ENCODE measurements at regions not wholly inside any gene's neighbourhood (a gene's known extent, or its start where the extent isn't known, plus 50 kb on each side); places are given as distances from the start of the nearest gene placed in this dataset.

- Histone ChIP-seq H3K36me3 (replicated peaks in 1 of 2; ENCODE audit: control insufficient read depth in 2 of 2, insufficient read depth in 2 of 2, low read length in 2 of 2) (no peaks in the 10 kb centered on the region), H4K8ac (ENCODE audit: low read depth, low read length) (no peak overlapping the region), H2BK120ac (ENCODE audit: low read depth, low read length) (no peak overlapping the region), H2BK15ac (ENCODE audit: low read length) (no peak overlapping the region), H2BK5ac (ENCODE audit: low read length) (no peak overlapping the region), H3K4ac (ENCODE audit: low read length) (no peak overlapping the region), H3K79me1 (ENCODE audit: low read depth, low read length) (no peaks in the 10 kb centered on the region), H3K9ac (ENCODE audit: low read depth, low read length, poor library complexity) (no peak overlapping the region), H3K9me3 (replicated peaks in 1 of 2; ENCODE audit: control insufficient read depth in 2 of 2, insufficient read depth in 1 of 2, low read depth in 1 of 2, low read length in 2 of 2) (no peaks in the 10 kb centered on the region), H2AK5ac (ENCODE audit: low read depth, low read length) (no peak overlapping the region), H2AFZ (ENCODE audit: low read length) (no peak overlapping the region), H3K4me3 (ENCODE audit: low read length in 2 of 2) (no peak overlapping the region), H3K23ac (ENCODE audit: low read depth, low read length, poor library complexity) (no peak overlapping the region), H3K4me2 (ENCODE audit: insufficient read depth, low read length, poor library complexity, severe bottlenecking) (no peak overlapping the region), H4K91ac (ENCODE audit: low read depth, low read length, poor library complexity) (no peak overlapping the region), H3K27me3 (ENCODE audit: control insufficient read depth in 3 of 3, insufficient read depth in 3 of 3, low read depth in 1 of 3, low read length in 3 of 3) (no peaks in the 10 kb centered on the region), H3K4me1 (ENCODE audit: control insufficient read depth in 2 of 2, insufficient read depth in 1 of 2, low read depth in 1 of 2, low read length in 2 of 2) (no peaks in the 10 kb centered on the region), H3K14ac (ENCODE audit: low read length) (no peak overlapping the region), H3K27ac (replicated peaks; ENCODE audit: low read length) (no peak overlapping the region), H3K18ac (ENCODE audit: low read length) (no peak overlapping the region), H2BK12ac (ENCODE audit: low read length) (no peak overlapping the region)
- no peak for DNase-seq (ENCODE audit: low spot score)
- WGBS, 2 donors (ENCODE audit: extremely low coverage in 2 of 2, insufficient read length in 2 of 2, insufficient replicate concordance in 1 of 2) = no CpG with 5 or more reads among the region's 2 CpGs
Observed at GRCh38 chr5:67435032-67435431, 238.4 kb upstream of the CD180 start.

- Histone ChIP-seq H3K4me1 (ENCODE audit: control insufficient read depth in 2 of 2, insufficient read depth in 1 of 2, low read depth in 1 of 2, low read length in 2 of 2) (no peaks in the 10 kb centered on the region), H3K18ac (ENCODE audit: low read length) (no peak overlapping the region), H2BK5ac (ENCODE audit: low read length) (no peak overlapping the region), H3K79me1 (ENCODE audit: low read depth, low read length) (no peaks in the 10 kb centered on the region), H3K27ac (replicated peaks; ENCODE audit: low read length) (no peak overlapping the region), H2AK5ac (ENCODE audit: low read depth, low read length) (no peak overlapping the region), H2BK12ac (ENCODE audit: low read length) (no peak overlapping the region), H3K9ac (ENCODE audit: low read depth, low read length, poor library complexity) (no peak overlapping the region), H3K9me3 (replicated peaks in 1 of 2; ENCODE audit: control insufficient read depth in 2 of 2, insufficient read depth in 1 of 2, low read depth in 1 of 2, low read length in 2 of 2) (no peaks in the 10 kb centered on the region), H2BK120ac (ENCODE audit: low read depth, low read length) (no peak overlapping the region), H4K8ac (ENCODE audit: low read depth, low read length) (no peak overlapping the region), H2BK15ac (ENCODE audit: low read length) (no peak overlapping the region), H3K4me2 (ENCODE audit: insufficient read depth, low read length, poor library complexity, severe bottlenecking) (no peak overlapping the region), H4K91ac (ENCODE audit: low read depth, low read length, poor library complexity) (no peak overlapping the region), H3K23ac (ENCODE audit: low read depth, low read length, poor library complexity) (no peak overlapping the region), H3K27me3 (ENCODE audit: control insufficient read depth in 3 of 3, insufficient read depth in 3 of 3, low read depth in 1 of 3, low read length in 3 of 3) (no peaks in the 10 kb centered on the region), H3K4me3 (ENCODE audit: low read length in 2 of 2) (no peak overlapping the region), H2AFZ (ENCODE audit: low read length) (peak overlapping the region; percentile 47), H3K14ac (ENCODE audit: low read length) (no peak overlapping the region), H3K4ac (ENCODE audit: low read length) (no peak overlapping the region), H3K36me3 (replicated peaks in 1 of 2; ENCODE audit: control insufficient read depth in 2 of 2, insufficient read depth in 2 of 2, low read length in 2 of 2) (no peaks in the 10 kb centered on the region)
- WGBS, 2 donors (ENCODE audit: extremely low coverage in 2 of 2, insufficient read length in 2 of 2, insufficient replicate concordance in 1 of 2) = no CpG with 5 or more reads among the region's 4 CpGs
- no peak for DNase-seq (ENCODE audit: low spot score)
Observed at GRCh38 chr5:67434466-67434865, 237.9 kb upstream of the CD180 start.

GRCh38 chr5:67432606-67433005 is 236.0 kb upstream of the CD180 start:
- no peak overlapping the region for H2AFZ ChIP-seq (ENCODE audit: low read length)
- no peak overlapping the region for H3K18ac ChIP-seq (ENCODE audit: low read length)
- H3K27me3 ChIP-seq (ENCODE audit: control insufficient read depth in 3 of 3, insufficient read depth in 3 of 3, low read depth in 1 of 3, low read length in 3 of 3) = no peaks in the 10 kb centered on the region
- H4K8ac ChIP-seq (ENCODE audit: low read depth, low read length) = no peak overlapping the region
- no peaks in the 10 kb centered on the region for H3K9me3 ChIP-seq (replicated peaks in 1 of 2; ENCODE audit: control insufficient read depth in 2 of 2, insufficient read depth in 1 of 2, low read depth in 1 of 2, low read length in 2 of 2)
- no CpG with 5 or more reads among the region's 3 CpGs for WGBS, 2 donors (ENCODE audit: extremely low coverage in 2 of 2, insufficient read length in 2 of 2, insufficient replicate concordance in 1 of 2)
- H3K4ac ChIP-seq (ENCODE audit: low read length) = no peak overlapping the region
- H2BK5ac ChIP-seq (ENCODE audit: low read length) = no peak overlapping the region
- H3K36me3 ChIP-seq (replicated peaks in 1 of 2; ENCODE audit: control insufficient read depth in 2 of 2, insufficient read depth in 2 of 2, low read length in 2 of 2) = no peaks in the 10 kb centered on the region
- no peaks in the 10 kb centered on the region for H3K4me1 ChIP-seq (ENCODE audit: control insufficient read depth in 2 of 2, insufficient read depth in 1 of 2, low read depth in 1 of 2, low read length in 2 of 2)
- H2BK120ac ChIP-seq (ENCODE audit: low read depth, low read length) = no peak overlapping the region
- no peak overlapping the region for H4K91ac ChIP-seq (ENCODE audit: low read depth, low read length, poor library complexity)
- no peak overlapping the region for H2BK12ac ChIP-seq (ENCODE audit: low read length)
- H3K79me1 ChIP-seq (ENCODE audit: low read depth, low read length) = no peaks in the 10 kb centered on the region
- H3K4me2 ChIP-seq (ENCODE audit: insufficient read depth, low read length, poor library complexity, severe bottlenecking) = no peak overlapping the region
- no peak overlapping the region for H2BK15ac ChIP-seq (ENCODE audit: low read length)
- H3K27ac ChIP-seq (replicated peaks; ENCODE audit: low read length) = no peak overlapping the region
- no peak overlapping the region for H3K23ac ChIP-seq (ENCODE audit: low read depth, low read length, poor library complexity)
- DNase-seq (ENCODE audit: low spot score) = no peak
- no peak overlapping the region for H3K9ac ChIP-seq (ENCODE audit: low read depth, low read length, poor library complexity)
- H2AK5ac ChIP-seq (ENCODE audit: low read depth, low read length) = no peak overlapping the region
- no peak overlapping the region for H3K4me3 ChIP-seq (ENCODE audit: low read length in 2 of 2)
- no peak overlapping the region for H3K14ac ChIP-seq (ENCODE audit: low read length)

- DNase-seq (ENCODE audit: low spot score) = no peak
- no peak overlapping the region for H3K18ac ChIP-seq (ENCODE audit: low read length)
- no peak overlapping the region for H3K4ac ChIP-seq (ENCODE audit: low read length)
- no peak overlapping the region for H3K14ac ChIP-seq (ENCODE audit: low read length)
- H3K23ac ChIP-seq (ENCODE audit: low read depth, low read length, poor library complexity) = no peak overlapping the region
- no peak overlapping the region for H4K8ac ChIP-seq (ENCODE audit: low read depth, low read length)
- H2AFZ ChIP-seq (ENCODE audit: low read length) = no peak overlapping the region
- WGBS, 2 donors (ENCODE audit: extremely low coverage in 2 of 2, insufficient read length in 2 of 2, insufficient replicate concordance in 1 of 2) = no CpG with 5 or more reads among the region's 4 CpGs
- H3K4me2 ChIP-seq (ENCODE audit: insufficient read depth, low read length, poor library complexity, severe bottlenecking) = no peak overlapping the region
- H3K36me3 ChIP-seq (replicated peaks in 1 of 2; ENCODE audit: control insufficient read depth in 2 of 2, insufficient read depth in 2 of 2, low read length in 2 of 2) = no peaks in the 10 kb centered on the region
- no peak overlapping the region for H3K9ac ChIP-seq (ENCODE audit: low read depth, low read length, poor library complexity)
- H3K79me1 ChIP-seq (ENCODE audit: low read depth, low read length) = no peaks in the 10 kb centered on the region
- H3K4me1 ChIP-seq (ENCODE audit: control insufficient read depth in 2 of 2, insufficient read depth in 1 of 2, low read depth in 1 of 2, low read length in 2 of 2) = peaks cover 0 to 2% of the 10 kb centered on the region in 2 donors
- no peak overlapping the region for H3K4me3 ChIP-seq (ENCODE audit: low read length in 2 of 2)
- no peak overlapping the region for H2BK5ac ChIP-seq (ENCODE audit: low read length)
- H2AK5ac ChIP-seq (ENCODE audit: low read depth, low read length) = no peak overlapping the region
- H4K91ac ChIP-seq (ENCODE audit: low read depth, low read length, poor library complexity) = no peak overlapping the region
- no peak overlapping the region for H2BK15ac ChIP-seq (ENCODE audit: low read length)
- no peaks in the 10 kb centered on the region for H3K27me3 ChIP-seq (ENCODE audit: control insufficient read depth in 3 of 3, insufficient read depth in 3 of 3, low read depth in 1 of 3, low read length in 3 of 3)
- no peak overlapping the region for H2BK12ac ChIP-seq (ENCODE audit: low read length)
- no peaks in the 10 kb centered on the region for H3K9me3 ChIP-seq (replicated peaks in 1 of 2; ENCODE audit: control insufficient read depth in 2 of 2, insufficient read depth in 1 of 2, low read depth in 1 of 2, low read length in 2 of 2)
- no peak overlapping the region for H3K27ac ChIP-seq (replicated peaks; ENCODE audit: low read length)
- H2BK120ac ChIP-seq (ENCODE audit: low read depth, low read length) = no peak overlapping the region
Observed at GRCh38 chr5:67431191-67431590, 234.6 kb upstream of the CD180 start.
